Psoas muscle (tissue), 7 donors: ENCODE measurements at regions not wholly inside any gene's neighbourhood (a gene's known extent, or its start where the extent isn't known, plus 50 kb on each side); places are given as distances from the start of the nearest gene placed in this dataset.

ENCODE experiments used
- ATAC-seq, 4 donors: fragments of 200-7000 bp; cut with Tn5 transposase; one replicate each; pipeline ENCODE4 v1.9.1; 2020; ENCODE audit warnings: moderate library complexity in 3 of 4, mild to moderate bottlenecking in 2 of 4
- DNase-seq, 2 donors: peaks; one replicate each; pipeline ENCODE4 v3.0.0-alpha.2; 2020
- H3K27ac ChIP-seq: fragments of 200-600 bp; one replicate; pipeline ENCODE4 v1.8.0; 2022
- H3K27me3 ChIP-seq, 3 donors: fragments of 200-600 bp in 1 of 3; one replicate each; pipeline versions ENCODE4 v1.6.1 to v1.8.0; 2013 to 2022; ENCODE audit warnings: low read length in 2 of 3, mild to moderate bottlenecking in 2 of 3, moderate library complexity in 1 of 3; ENCODE audit not compliant: insufficient read depth in 3 of 3
- H3K36me3 ChIP-seq, 2 donors: fragments of 200-600 bp in 1 of 2; one replicate each; pipeline versions ENCODE4 v1.6.1 to v1.8.0; 2013 to 2022; ENCODE audit warnings: low read depth in 1 of 2, mild to moderate bottlenecking in 1 of 2, moderate library complexity in 1 of 2; ENCODE audit not compliant: insufficient read depth in 1 of 2
- H3K4me1 ChIP-seq: fragments of 200-600 bp; one replicate; pipeline ENCODE4 v1.8.0; 2022
- H3K4me3 ChIP-seq: fragments of 200-600 bp; one replicate; pipeline ENCODE4 v1.8.0; 2022; ENCODE audit warnings: mild to moderate bottlenecking
- H3K9me3 ChIP-seq: fragments of 200-600 bp; one replicate; pipeline ENCODE4 v1.8.0; 2022
- CTCF ChIP-seq: fragments of 200-600 bp; IDR thresholded peaks from one replicate; pipeline ENCODE4 v1.8.0; 2022; ENCODE audit warnings: antibody characterized with exemption
- WGBS, 3 donors: extraction: QIAGEN DNeasy Blood & Tissue Kit; methylation state at CpG; one replicate each; pipeline versions ENCODE4 v1.1.6 to v1.1.7; 2013; 5-methylcytosine and 5-hydroxymethylcytosine counted together
- intact Hi-C, 2 donors: fragments of 100-400 bp; cut with DNase I; formaldehyde crosslinking; loops; one replicate each; pipeline versions ENCODE4 v1.11.0 to v1.14.2; 2022
- donor health status: healthy with polysubstance abuse.
- donor health status: DM: no; HTN: no; CAD: no; lungs with moderate emphysema.
- donor health status: Bipolar disorder and iron deficiency.
- donor health status: healthy.
- donor health status: DM: yes; HTN: yes; CAD: no.
- donor health status: DM: no; HTN: no; CAD: no.
- donor health status: DM: yes; HTN: yes; CAD: no.

- intact Hi-C loops, result no loop called here
- H3K36me3 ChIP-seq, result no peaks in the 10 kb centered on the region
- 40 to 44% (median 43%) methylated on average over 2 of the region's 2 CpGs for WGBS, 3 donors
- H3K27ac ChIP-seq, result no peak overlapping the region
- H3K4me3 ChIP-seq, result no peak overlapping the region
- no peaks in the 10 kb centered on the region for H3K4me1 ChIP-seq
- DNase-seq (no peak), ATAC-seq (no peak)
- peaks cover 0 to 1% (median 0%) of the 10 kb centered on the region in 3 donors for H3K27me3 ChIP-seq
- H3K9me3 ChIP-seq, result no peaks in the 10 kb centered on the region
- no peak for TF ChIP-seq CTCF
Observed at GRCh38 chr12:25787701-25788100, 170.8 kb upstream of the RASSF8 start.

- 73 to 85% (median 79%) methylated on average over 1 of the region's 1 CpG for WGBS, 3 donors
- no peak for ATAC-seq
- Histone ChIP-seq H3K36me3 (no peaks in the 10 kb centered on the region), H3K27me3 (peaks cover 0 to 1% (median 0%) of the 10 kb centered on the region in 3 donors), H3K4me3 (no peak overlapping the region), H3K27ac (no peak overlapping the region), H3K9me3 (no peaks in the 10 kb centered on the region), H3K4me1 (no peaks in the 10 kb centered on the region)
- TF ChIP-seq CTCF, result no peak
- intact Hi-C loops, result no loop called here
- no peak for DNase-seq
Observed at GRCh38 chr12:25788707-25789442, 169.6 kb upstream of the RASSF8 start.

- DNase-seq (no peak), ATAC-seq (no peak)
- WGBS, 3 donors, result 44 to 61% (median 45%) methylated on average over 4 of the region's 4 CpGs
- no peaks in the 10 kb centered on the region for H3K4me1 ChIP-seq
- no peak overlapping the region for H3K27ac ChIP-seq
- H3K4me3 ChIP-seq, result no peak overlapping the region
- H3K9me3 ChIP-seq, result no peaks in the 10 kb centered on the region
- intact Hi-C loops, result no loop called here
- H3K36me3 ChIP-seq, result no peaks in the 10 kb centered on the region
- TF ChIP-seq CTCF, result no peak
- peaks cover 0 to 1% (median 0%) of the 10 kb centered on the region in 3 donors for H3K27me3 ChIP-seq
Observed at GRCh38 chr12:25789541-25789944, 168.9 kb upstream of the RASSF8 start.

- Histone ChIP-seq H3K4me3 (no peak overlapping the region), H3K27ac (no peak overlapping the region), H3K4me1 (no peaks in the 10 kb centered on the region), H3K9me3 (no peaks in the 10 kb centered on the region), H3K27me3 (no peaks in the 10 kb centered on the region), H3K36me3 (no peaks in the 10 kb centered on the region)
- no peak for DNase-seq
- TF ChIP-seq CTCF, result no peak
- intact Hi-C loops, result no loop called here
- no peak for ATAC-seq
- 94 to 98% (median 95%) methylated on average over 1 of the region's 1 CpG for WGBS, 3 donors
Observed at GRCh38 chr12:25792031-25792430, 166.5 kb upstream of the RASSF8 start.

- Histone ChIP-seq H3K36me3 (no peaks in the 10 kb centered on the region), H3K27me3 (no peaks in the 10 kb centered on the region), H3K4me1 (no peaks in the 10 kb centered on the region), H3K4me3 (no peak overlapping the region), H3K27ac (no peak overlapping the region), H3K9me3 (no peaks in the 10 kb centered on the region)
- 72 to 84% (median 73%) methylated on average over 3 of the region's 3 CpGs for WGBS, 3 donors
- intact Hi-C loops, result no loop called here
- ATAC-seq, result no peak
- no peak for DNase-seq
- TF ChIP-seq CTCF, result no peak
Observed at GRCh38 chr12:25793196-25793595, 165.3 kb upstream of the RASSF8 start.
